ENCODE measurements at regions not wholly inside any gene's neighbourhood (a gene's known extent, or its start where the extent isn't known, plus 50 kb on each side); places are given as distances from the start of the nearest gene placed in this dataset.

GRCh38 chr3:43796041-43796596 lies 105.4 kb downstream of the ABHD5 start:
- Histone ChIP-seq H3K27ac (no peak overlapping the region), H3K27me3 (ENCODE audit: insufficient read depth in 3 of 3, low read length in 2 of 3) (peaks cover 0 to 3% (median 0%) of the 10 kb centered on the region in 3 donors), H3K9me3 (peaks cover 5% of the 10 kb centered on the region), H3K36me3 (ENCODE audit: insufficient read depth in 1 of 2, low read depth in 1 of 2) (no peaks in the 10 kb centered on the region), H3K4me1 (no peaks in the 10 kb centered on the region), H3K4me3 (no peak overlapping the region)
- TF ChIP-seq CTCF (IDR thresholded peaks at IDR 0.05) = no peak
- intact Hi-C loops (cut with DNase I) = no loop called here
- ATAC-seq (peak in 1 of 4 donors; percentile 42), DNase-seq (no peak)
- 80 to 83% (median 80%) methylated on average over 7 of the region's 7 CpGs for WGBS, 3 donors

GRCh38 chr3:43797794-43798193 lies 107.1 kb downstream of the ABHD5 start:
- WGBS, 3 donors = 82 to 89% (median 84%) methylated on average over 5 of the region's 5 CpGs
- Histone ChIP-seq H3K27me3 (ENCODE audit: insufficient read depth in 3 of 3, low read length in 2 of 3) (peaks cover 0 to 3% (median 0%) of the 10 kb centered on the region in 3 donors), H3K4me1 (no peaks in the 10 kb centered on the region), H3K9me3 (peaks cover 5% of the 10 kb centered on the region), H3K27ac (no peak overlapping the region), H3K36me3 (ENCODE audit: insufficient read depth in 1 of 2, low read depth in 1 of 2) (no peaks in the 10 kb centered on the region), H3K4me3 (no peak overlapping the region)
- ATAC-seq = no peak
- TF ChIP-seq CTCF (IDR thresholded peaks at IDR 0.05) = no peak
- no peak for DNase-seq
- intact Hi-C loops (cut with DNase I) = no loop called here

- H3K27me3 ChIP-seq (ENCODE audit: insufficient read depth in 3 of 3, low read length in 2 of 3) = no peaks in the 10 kb centered on the region
- intact Hi-C loops (cut with DNase I) = no loop called here
- H3K9me3 ChIP-seq = no peaks in the 10 kb centered on the region
- no peak overlapping the region for H3K27ac ChIP-seq
- ATAC-seq (no peak), DNase-seq (no peak)
- no peaks in the 10 kb centered on the region for H3K4me1 ChIP-seq
- no peaks in the 10 kb centered on the region for H3K36me3 ChIP-seq (ENCODE audit: insufficient read depth in 1 of 2, low read depth in 1 of 2)
- TF ChIP-seq CTCF (IDR thresholded peaks at IDR 0.05) = no peak
- H3K4me3 ChIP-seq = no peak overlapping the region
- WGBS, 3 donors = 70 to 86% (median 82%) methylated on average over 2 of the region's 2 CpGs
Observed at GRCh38 chr3:43810797-43811196, 120.1 kb downstream of the ABHD5 start.

GRCh38 chr3:43814461-43814860 lies 123.7 kb downstream of the ABHD5 start:
- DNase-seq (no peak), ATAC-seq (no peak)
- H3K9me3 ChIP-seq = no peaks in the 10 kb centered on the region
- 31 to 38% (median 31%) methylated on average over 1 of the region's 1 CpG for WGBS, 3 donors
- TF ChIP-seq CTCF (IDR thresholded peaks at IDR 0.05) = no peak
- no peak overlapping the region for H3K27ac ChIP-seq
- no peaks in the 10 kb centered on the region for H3K4me1 ChIP-seq
- no peaks in the 10 kb centered on the region for H3K27me3 ChIP-seq (ENCODE audit: insufficient read depth in 3 of 3, low read length in 2 of 3)
- H3K4me3 ChIP-seq = no peak overlapping the region
- H3K36me3 ChIP-seq (ENCODE audit: insufficient read depth in 1 of 2, low read depth in 1 of 2) = no peaks in the 10 kb centered on the region
- intact Hi-C loops (cut with DNase I) = no loop called here

- intact Hi-C loops (cut with DNase I) = no loop called here
- ATAC-seq (no peak), DNase-seq (no peak)
- H3K9me3 ChIP-seq = no peaks in the 10 kb centered on the region
- 67 to 86% (median 83%) methylated on average over 1 of the region's 1 CpG for WGBS, 3 donors
- H3K36me3 ChIP-seq (ENCODE audit: insufficient read depth in 1 of 2, low read depth in 1 of 2) = no peaks in the 10 kb centered on the region
- no peaks in the 10 kb centered on the region for H3K4me1 ChIP-seq
- no peak overlapping the region for H3K4me3 ChIP-seq
- no peak for TF ChIP-seq CTCF (IDR thresholded peaks at IDR 0.05)
- H3K27ac ChIP-seq = no peak overlapping the region
- no peaks in the 10 kb centered on the region for H3K27me3 ChIP-seq (ENCODE audit: insufficient read depth in 3 of 3, low read length in 2 of 3)
Observed at GRCh38 chr3:43816372-43816771, 125.6 kb downstream of the ABHD5 start.

Measured in psoas muscle (tissue), 7 donors.